B cell (primary cell): ENCODE measurements at regions not wholly inside any gene's neighbourhood (a gene's known extent, or its start where the extent isn't known, plus 50 kb on each side); places are given as distances from the start of the nearest gene placed in this dataset.

Experiments
- ATAC-seq: fragments of 200-7000 bp; cut with Tn5 transposase; one replicate; pipeline ENCODE4 v1.10.0; 2021; ENCODE audit warnings: low read depth, mild to moderate bottlenecking, moderate number of reproducible peaks, moderate library complexity
- CTCF ChIA-PET: fragments of 350-600 bp; sonication (Branson Sonifier 250); formaldehyde crosslinking; loops from one replicate; lab custom pipeline; 2021; ENCODE audit warnings: antibody characterized with exemption, inconsistent platforms; lab: Charles Lee
- POLR2A ChIA-PET: fragments of 350-600 bp; sonication (Branson Sonifier 250); formaldehyde crosslinking; loops from one replicate; lab custom pipeline; 2021; ENCODE audit warnings: antibody characterized with exemption; lab: Charles Lee
- DNase-seq: peaks from one replicate; pipeline ENCODE4 v3.0.0; 2013
- H2AFZ ChIP-seq: 2 replicates; pipeline ENCODE4 v1.6.1; 2012; ENCODE audit warnings: mild to moderate bottlenecking, low read depth, low read length; ENCODE audit not compliant: insufficient read depth, poor library complexity, severe bottlenecking
- H3K27ac ChIP-seq, 2 donors: 1 replicate in 1 of 2; 2 replicates in 1 of 2; pipeline ENCODE4 v1.5.1; 2012 to 2013; ENCODE audit warnings: low read length in 2 of 2, mild to moderate bottlenecking in 2 of 2, moderate library complexity in 1 of 2
- H3K27me3 ChIP-seq, 4 experiments: fragments of 200-600 bp in 1 of 4; sonication (generic) in 1 of 4; replicated peaks in 1 of 4; 1 replicate in 2 of 4; 2 replicates in 2 of 4; pipeline versions ENCODE4 v1.6.1 to v1.7.0; 2013 to 2016; ENCODE audit warnings: low read length in 3 of 4, mild to moderate bottlenecking in 2 of 4, mixed read lengths in 1 of 4, moderate library complexity in 1 of 4; ENCODE audit not compliant: insufficient read depth in 4 of 4, control insufficient read depth in 3 of 4; ENCODE audit errors: control extremely low read depth in 1 of 4
- H3K36me3 ChIP-seq, 2 experiments: replicated peaks in 1 of 2; 1 replicate in 1 of 2; 2 replicates in 1 of 2; pipeline versions ENCODE4 v1.6.1 to v1.7.1; 2013; ENCODE audit warnings: low read length in 1 of 2; ENCODE audit not compliant: insufficient read depth in 2 of 2, control insufficient read depth in 1 of 2; ENCODE audit errors: control extremely low read depth in 1 of 2, extremely low read depth in 1 of 2
- H3K4me1 ChIP-seq, 2 donors: fragments of 200-600 bp in 1 of 2; sonication (generic) in 1 of 2; 1 replicate in 1 of 2; 2 replicates in 1 of 2; pipeline versions ENCODE4 v1.5.1 to v1.6.1; 2013 to 2017; ENCODE audit warnings: low read length in 2 of 2; ENCODE audit not compliant: control insufficient read depth in 2 of 2, insufficient read depth in 2 of 2
- H3K4me2 ChIP-seq: replicated peaks from 2 replicates; pipeline ENCODE3; 2012; ENCODE audit warnings: mild to moderate bottlenecking, low read depth, low read length; ENCODE audit not compliant: poor library complexity, severe bottlenecking
- H3K4me3 ChIP-seq, 5 experiments: fragments of 200-600 bp in 1 of 5; sonication (generic) in 1 of 5; 1 replicate in 3 of 5; 2 replicates in 2 of 5; pipeline versions ENCODE4 v1.5.1 to v1.7.0; 2011 to 2016; ENCODE audit warnings: low read length in 4 of 5, mild to moderate bottlenecking in 4 of 5, low read depth in 2 of 5, control low read depth in 1 of 5, moderate library complexity in 1 of 5; ENCODE audit not compliant: insufficient read depth in 1 of 5; ENCODE audit errors: control extremely low read depth in 1 of 5, extremely low read depth in 1 of 5
- H3K79me2 ChIP-seq: fragments of 200-600 bp; sonication (generic); one replicate; pipeline ENCODE4 v1.6.0; 2016; ENCODE audit warnings: low read length; ENCODE audit not compliant: control insufficient read depth, insufficient read depth
- H3K9ac ChIP-seq: fragments of 200-600 bp; sonication (generic); 2 replicates; pipeline ENCODE4 v1.6.1; 2017; ENCODE audit warnings: mild to moderate bottlenecking, low read length, moderate library complexity
- H3K9me3 ChIP-seq, 3 donors: one replicate each; pipeline versions ENCODE4 v1.6.1 to v1.7.1; 2013; ENCODE audit warnings: low read length in 2 of 3; ENCODE audit not compliant: control insufficient read depth in 2 of 3, insufficient read depth in 1 of 3; ENCODE audit errors: control extremely low read depth in 1 of 3
- H4K20me1 ChIP-seq: 2 replicates; pipeline ENCODE4 v1.6.0; 2012; ENCODE audit warnings: mild to moderate bottlenecking, low read length; ENCODE audit not compliant: insufficient read depth, control insufficient read depth, poor library complexity, severe bottlenecking
- H3K27ac Mint-ChIP-seq: one replicate; pipeline ENCODE4 v1.8.0; 2021; ENCODE audit warnings: mixed read lengths
- H3K27me3 Mint-ChIP-seq: one replicate; pipeline ENCODE4 v1.8.0; 2021; ENCODE audit warnings: mixed read lengths
- H3K4me1 Mint-ChIP-seq: one replicate; pipeline ENCODE4 v1.8.0; 2021; ENCODE audit warnings: mixed read lengths
- H3K4me3 Mint-ChIP-seq: one replicate; pipeline ENCODE4 v1.8.0; 2021; ENCODE audit warnings: mixed read lengths
- H3K9me3 Mint-ChIP-seq: one replicate; pipeline ENCODE4 v1.8.0; 2022; ENCODE audit warnings: mixed read lengths; ENCODE audit not compliant: insufficient read depth
- EZH2 ChIP-seq: IDR thresholded peaks from 2 replicates; pipeline ENCODE4 v1.6.1; 2012; ENCODE audit warnings: borderline replicate concordance, low read depth, mild to moderate bottlenecking, moderate library complexity, low read length; ENCODE audit not compliant: insufficient read depth, poor library complexity, severe bottlenecking
- WGBS: methylation state at CpG from one replicate; pipeline ENCODE4 v1.1.5; 2013; ENCODE audit warnings: missing lambda C conversion rate; ENCODE audit not compliant: insufficient coverage; 5-methylcytosine and 5-hydroxymethylcytosine counted together
- intact Hi-C: fragments of 100-400 bp; cut with micrococcal nuclease; formaldehyde crosslinking; loops from one replicate; pipeline ENCODE4 v1.10.0; 2022
- TF ChIP-seq, protein P1 (sequence below): fragments of 200-600 bp; IDR thresholded peaks from one replicate; pipeline ENCODE4 v1.8.0; 2022; ENCODE audit warnings: antibody characterized with exemption, mild to moderate bottlenecking

DNA sequence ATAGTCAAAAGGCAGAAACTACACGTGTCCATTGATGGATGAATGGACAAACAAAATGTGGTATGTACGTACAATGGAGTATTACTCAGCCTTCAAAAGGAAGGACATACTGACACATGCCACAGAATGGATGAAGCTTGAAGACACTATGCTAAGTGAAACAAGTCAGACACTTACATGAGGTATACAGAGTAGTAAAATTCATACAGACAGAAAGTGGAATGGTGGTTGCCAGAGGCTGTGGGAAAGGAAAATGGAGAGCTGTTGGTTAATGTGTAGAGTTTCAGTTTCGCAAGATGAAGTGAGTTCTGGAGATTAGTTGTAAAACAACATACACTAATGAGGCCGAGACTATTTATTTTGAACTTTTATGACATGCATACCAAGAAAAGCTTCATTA, 67.4 kb upstream of the EPB41L3 start:
- TF ChIP-seq, protein P1, sequence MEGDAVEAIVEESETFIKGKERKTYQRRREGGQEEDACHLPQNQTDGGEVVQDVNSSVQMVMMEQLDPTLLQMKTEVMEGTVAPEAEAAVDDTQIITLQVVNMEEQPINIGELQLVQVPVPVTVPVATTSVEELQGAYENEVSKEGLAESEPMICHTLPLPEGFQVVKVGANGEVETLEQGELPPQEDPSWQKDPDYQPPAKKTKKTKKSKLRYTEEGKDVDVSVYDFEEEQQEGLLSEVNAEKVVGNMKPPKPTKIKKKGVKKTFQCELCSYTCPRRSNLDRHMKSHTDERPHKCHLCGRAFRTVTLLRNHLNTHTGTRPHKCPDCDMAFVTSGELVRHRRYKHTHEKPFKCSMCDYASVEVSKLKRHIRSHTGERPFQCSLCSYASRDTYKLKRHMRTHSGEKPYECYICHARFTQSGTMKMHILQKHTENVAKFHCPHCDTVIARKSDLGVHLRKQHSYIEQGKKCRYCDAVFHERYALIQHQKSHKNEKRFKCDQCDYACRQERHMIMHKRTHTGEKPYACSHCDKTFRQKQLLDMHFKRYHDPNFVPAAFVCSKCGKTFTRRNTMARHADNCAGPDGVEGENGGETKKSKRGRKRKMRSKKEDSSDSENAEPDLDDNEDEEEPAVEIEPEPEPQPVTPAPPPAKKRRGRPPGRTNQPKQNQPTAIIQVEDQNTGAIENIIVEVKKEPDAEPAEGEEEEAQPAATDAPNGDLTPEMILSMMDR = no peak
- TF ChIP-seq EZH2 = no peak
- WGBS = no CpG with 5 or more reads among the region's 4 CpGs
- H3K36me3 ChIP-seq = no peaks in the 10 kb centered on the region

DNA sequence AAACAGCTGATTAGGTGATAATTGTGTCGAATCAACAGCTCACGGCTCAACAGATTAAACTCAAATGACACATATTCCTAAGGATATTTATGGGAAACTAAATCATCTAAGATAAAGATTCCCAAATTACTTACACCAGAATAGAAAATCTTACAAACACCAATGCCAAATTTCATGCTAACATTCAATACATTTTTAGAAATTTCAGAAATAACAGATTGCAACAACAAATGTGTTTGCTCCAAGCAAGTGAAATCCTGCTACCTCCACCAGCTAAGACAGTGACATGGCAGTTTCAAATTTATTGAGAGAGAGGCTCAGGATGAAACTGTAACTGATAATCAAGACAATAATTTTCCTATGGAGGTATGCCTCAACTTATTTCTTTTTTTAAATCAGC, 65.0 kb upstream of the EPB41L3 start:
- Mint-ChIP-seq H3K4me1 (no peaks in the 10 kb centered on the region), H3K27me3 (peaks cover 11% of the 10 kb centered on the region), H3K9me3 (peaks cover 5% of the 10 kb centered on the region), H3K27ac (no peak overlapping the region), H3K4me3 (no peak overlapping the region)
- intact Hi-C loops = no loop called here
- no peak overlapping the region for H3K9ac ChIP-seq
- H3K79me2 ChIP-seq = no peaks in the 10 kb centered on the region
- H3K4me3 ChIP-seq = no peak overlapping the region
- DNase-seq = no peak
- ChIA-PET POLR2A (no interaction called here), CTCF (no interaction called here)
- TF ChIP-seq, protein P1 = no peak
- H3K27ac ChIP-seq = no peak overlapping the region
- H3K4me1 ChIP-seq = no peaks in the 10 kb centered on the region
- no peaks in the 10 kb centered on the region for H3K36me3 ChIP-seq
- H2AFZ ChIP-seq = no peak overlapping the region
- H3K27me3 ChIP-seq = peaks cover 0 to 4% (median 0%) of the 10 kb centered on the region in 4 experiments
- H3K4me2 ChIP-seq = no peak overlapping the region
- H3K9me3 ChIP-seq = no peaks in the 10 kb centered on the region
- 70% methylated on average over 2 of the region's 2 CpGs for WGBS
- ATAC-seq = no peak
- no peaks in the 10 kb centered on the region for H4K20me1 ChIP-seq

More for the DNA sequence above, 67.4 kb upstream of the EPB41L3 start:
- Mint-ChIP-seq H3K9me3 (peaks cover 5% of the 10 kb centered on the region), H3K27ac (no peak overlapping the region), H3K4me1 (no peaks in the 10 kb centered on the region), H3K27me3 (peaks cover 15% of the 10 kb centered on the region), H3K4me3 (no peak overlapping the region)
- H3K27me3 ChIP-seq = peaks cover 0 to 4% (median 0%) of the 10 kb centered on the region in 4 experiments
- H3K79me2 ChIP-seq = no peaks in the 10 kb centered on the region
- intact Hi-C loops = no loop called here
- H3K4me2 ChIP-seq = no peak overlapping the region
- H3K4me1 ChIP-seq = no peaks in the 10 kb centered on the region
- no peaks in the 10 kb centered on the region for H3K9me3 ChIP-seq
- H3K4me3 ChIP-seq = no peak overlapping the region
- no peak overlapping the region for H3K27ac ChIP-seq
- ChIA-PET CTCF (no interaction called here), POLR2A (no interaction called here)
- no peak overlapping the region for H3K9ac ChIP-seq
- DNase-seq (no peak), ATAC-seq (no peak)
- no peak overlapping the region for H2AFZ ChIP-seq
- no peaks in the 10 kb centered on the region for H4K20me1 ChIP-seq
